H1 (cell line): ENCODE measurements at regions not wholly inside any gene's neighbourhood (a gene's known extent, or its start where the extent isn't known, plus 50 kb on each side); places are given as distances from the start of the nearest gene placed in this dataset.

Experiments used
- ASH2L ChIP-seq: fragments of 200-600, 300-600 bp; sonication (generic); IDR thresholded peaks from one replicate; pipeline ENCODE4 v1.7.1; 2017; ENCODE audit warnings: low read length
- ATF2 ChIP-seq: IDR thresholded peaks from 2 replicates; pipeline ENCODE4 v1.6.1; 2012; ENCODE audit warnings: low read length, inconsistent platforms
- ATF3 ChIP-seq: IDR thresholded peaks from 2 replicates; pipeline ENCODE4 v1.6.1; 2011; ENCODE audit warnings: low read depth, mild to moderate bottlenecking, low read length; ENCODE audit not compliant: insufficient read depth
- BRCA1 ChIP-seq: IDR thresholded peaks from 2 replicates; pipeline ENCODE4 v1.6.1; 2012; ENCODE audit warnings: low read depth, low read length, improper control_type of control experiment
- CTCF ChIP-seq, 3 experiments: IDR thresholded peaks; 1 replicate in 2 of 3; 2 replicates in 1 of 3; pipeline versions ENCODE4 v1.5.1 to v1.6.1; 2011; ENCODE audit warnings: low read length in 3 of 3, mild to moderate bottlenecking in 3 of 3, inconsistent platforms in 2 of 3, low read depth in 1 of 3, moderate library complexity in 1 of 3; ENCODE audit not compliant: insufficient read depth in 1 of 3; ENCODE audit errors: control extremely low read depth in 1 of 3
- EZH2 ChIP-seq: fragments of 200-600 bp; sonication (generic); IDR thresholded peaks from 2 replicates; pipeline ENCODE4 v1.7.1; 2012; ENCODE audit warnings: low read depth, mild to moderate bottlenecking, moderate library complexity, low read length, inconsistent platforms; ENCODE audit not compliant: severe bottlenecking
- JUND ChIP-seq: IDR thresholded peaks from 2 replicates; pipeline ENCODE4 v1.6.1; 2011; ENCODE audit warnings: mild to moderate bottlenecking, improper control_type of control experiment, low read length
- POLR2A ChIP-seq, 2 experiments: IDR thresholded peaks; 1 replicate in 1 of 2; 2 replicates in 1 of 2; pipeline ENCODE4 v1.6.1; 2011; ENCODE audit warnings: low read depth in 2 of 2, low read length in 2 of 2, mild to moderate bottlenecking in 2 of 2; ENCODE audit errors: control extremely low read depth in 1 of 2
- POLR2AphosphoS5 ChIP-seq: IDR thresholded peaks from 2 replicates; pipeline ENCODE4 v1.6.1; 2011; ENCODE audit warnings: low read depth, low read length
- TAF1 ChIP-seq: IDR thresholded peaks from 2 replicates; pipeline ENCODE4 v1.6.1; 2011; ENCODE audit warnings: mild to moderate bottlenecking, low read depth, low read length
- YY1 ChIP-seq: IDR thresholded peaks from 2 replicates; pipeline ENCODE4 v1.6.1; 2011; ENCODE audit warnings: low read depth, mild to moderate bottlenecking, low read length

GRCh38 chr1:213698092-213698702, 289.6 kb upstream of the PROX1 start:
- TF ChIP-seq EZH2 (no peak), CTCF (IDR thresholded peaks at IDR 0.05; ENCODE audit: control extremely low read depth in 1 of 3, insufficient read depth in 1 of 3, low read depth in 1 of 3, low read length in 3 of 3) (no peak), POLR2A (IDR thresholded peaks at IDR 0.05; ENCODE audit: control extremely low read depth in 1 of 2, low read depth in 2 of 2, low read length in 2 of 2) (no peak), TAF1 (no peak), ASH2L (no peak), JUND (no peak), ATF3 (no peak), POLR2AphosphoS5 (no peak), YY1 (no peak), BRCA1 (no peak), ATF2 (no peak)
